Aorta (tissue), 5 donors: ENCODE measurements at regions not wholly inside any gene's neighbourhood (a gene's known extent, or its start where the extent isn't known, plus 50 kb on each side); places are given as distances from the start of the nearest gene placed in this dataset.

Experiments
- ATAC-seq: fragments of 200-7000 bp; cut with Tn5 transposase; one replicate; pipeline ENCODE4 v1.9.1; 2022; ENCODE audit warnings: moderate library complexity; ENCODE audit not compliant: low FRiP score
- DNase-seq, 2 donors: peaks; one replicate each; pipeline ENCODE4 v3.0.0-alpha.2; 2020
- H3K27ac ChIP-seq, 2 donors: one replicate each; pipeline ENCODE4 v1.5.1; 2013; ENCODE audit warnings: low read length in 2 of 2, mild to moderate bottlenecking in 2 of 2, moderate library complexity in 2 of 2, control low read depth in 1 of 2, inconsistent platforms in 1 of 2, low read depth in 1 of 2
- H3K27me3 ChIP-seq, 2 donors: one replicate each; pipeline ENCODE4 v1.6.1; 2013; ENCODE audit warnings: control low read depth in 1 of 2, low read length in 1 of 2, mild to moderate bottlenecking in 1 of 2, moderate library complexity in 1 of 2; ENCODE audit not compliant: insufficient read depth in 2 of 2, control insufficient read depth in 1 of 2
- H3K36me3 ChIP-seq, 2 donors: one replicate each; pipeline ENCODE4 v1.6.1; 2013; ENCODE audit warnings: control low read depth in 1 of 2, low read length in 1 of 2, mild to moderate bottlenecking in 1 of 2; ENCODE audit not compliant: insufficient read depth in 2 of 2, control insufficient read depth in 1 of 2
- H3K4me1 ChIP-seq, 2 donors: one replicate each; pipeline ENCODE4 v1.6.1; 2013; ENCODE audit warnings: low read length in 2 of 2, control low read depth in 1 of 2, mild to moderate bottlenecking in 1 of 2, moderate library complexity in 1 of 2; ENCODE audit not compliant: insufficient read depth in 2 of 2, control insufficient read depth in 1 of 2
- H3K4me3 ChIP-seq, 2 donors: one replicate each; pipeline ENCODE4 v1.5.1; 2013; ENCODE audit warnings: low read length in 2 of 2, control low read depth in 1 of 2, mild to moderate bottlenecking in 1 of 2
- H3K9me3 ChIP-seq: one replicate; pipeline ENCODE4 v1.6.1; 2013; ENCODE audit warnings: mild to moderate bottlenecking, low read length; ENCODE audit not compliant: control insufficient read depth
- WGBS, 2 donors: extraction: QIAGEN DNeasy Blood & Tissue Kit; methylation state at CpG; one replicate each; pipeline ENCODE4 v1.1.7; 2013; 5-methylcytosine and 5-hydroxymethylcytosine counted together
- intact Hi-C, 2 donors: fragments of 100-400 bp; cut with DNase I; formaldehyde crosslinking; loops; one replicate each; pipeline versions ENCODE4 v1.14.2 to v1.15.0; 2022
- donor health status: healthy with polysubstance abuse.
- donor health status: Bipolar disorder and iron deficiency.
- donor health status: DM: no; HTN: no; CAD: no.
- donor health status: DM: no; HTN: no; CAD: no.
- donor health status: DM: yes; HTN: yes; CAD: no.

GRCh38 chr2:176514276-176514675, 245.0 kb downstream of the MTX2 start:
- intact Hi-C loops = no loop called here
- no peak overlapping the region for H3K27ac ChIP-seq
- 77 to 97% methylated on average over 5 of the region's 5 CpGs for WGBS, 2 donors

GRCh38 chr2:176514805-176515500, 245.7 kb downstream of the MTX2 start:
- intact Hi-C loops = no loop called here
- ATAC-seq = no peak

More at GRCh38 chr2:176514276-176514675, 245.0 kb downstream of the MTX2 start:
- no peaks in the 10 kb centered on the region for H3K36me3 ChIP-seq
- H3K9me3 ChIP-seq = no peaks in the 10 kb centered on the region
- no peak for ATAC-seq
- no peak for DNase-seq
- no peaks in the 10 kb centered on the region for H3K27me3 ChIP-seq
- H3K4me3 ChIP-seq = no peak overlapping the region
- no peaks in the 10 kb centered on the region for H3K4me1 ChIP-seq

GRCh38 chr2:176516051-176516602, 246.9 kb downstream of the MTX2 start:
- no peaks in the 10 kb centered on the region for H3K4me1 ChIP-seq
- 30 to 46% methylated on average over 1 of the region's 1 CpG for WGBS, 2 donors
- no peak overlapping the region for H3K27ac ChIP-seq
- H3K4me3 ChIP-seq = no peak overlapping the region
- no peak for ATAC-seq
- intact Hi-C loops = no loop called here
- DNase-seq = no peak
- H3K36me3 ChIP-seq = no peaks in the 10 kb centered on the region
- H3K27me3 ChIP-seq = no peaks in the 10 kb centered on the region
- no peaks in the 10 kb centered on the region for H3K9me3 ChIP-seq

More at GRCh38 chr2:176514805-176515500, 245.7 kb downstream of the MTX2 start:
- no peak for DNase-seq
- Histone ChIP-seq H3K36me3 (no peaks in the 10 kb centered on the region), H3K4me1 (no peaks in the 10 kb centered on the region), H3K27me3 (no peaks in the 10 kb centered on the region), H3K27ac (no peak overlapping the region), H3K9me3 (no peaks in the 10 kb centered on the region), H3K4me3 (no peak overlapping the region)
- 91 to 92% methylated on average over 6 of the region's 6 CpGs for WGBS, 2 donors

GRCh38 chr2:176518823-176519222, 249.6 kb downstream of the MTX2 start:
- H3K36me3 ChIP-seq = no peaks in the 10 kb centered on the region
- intact Hi-C loops = no loop called here
- H3K4me1 ChIP-seq = no peaks in the 10 kb centered on the region
- DNase-seq = no peak
- peaks cover 1% of the 10 kb centered on the region for H3K9me3 ChIP-seq
- no peak overlapping the region for H3K4me3 ChIP-seq
- no peak overlapping the region for H3K27ac ChIP-seq
- 34 to 36% methylated on average over 4 of the region's 4 CpGs for WGBS, 2 donors
- ATAC-seq = peak; percentile 46
- no peaks in the 10 kb centered on the region for H3K27me3 ChIP-seq

GRCh38 chr2:176521878-176522670, 252.8 kb downstream of the MTX2 start:
- H3K36me3 ChIP-seq = no peaks in the 10 kb centered on the region
- H3K27ac ChIP-seq = no peak overlapping the region
- ATAC-seq (no peak), DNase-seq (no peak)
- WGBS, 2 donors = 65 to 80% methylated on average over 3 of the region's 3 CpGs
- H3K27me3 ChIP-seq = no peaks in the 10 kb centered on the region
- H3K4me1 ChIP-seq = no peaks in the 10 kb centered on the region
- intact Hi-C loops = no loop called here
- peaks cover 1% of the 10 kb centered on the region for H3K9me3 ChIP-seq
- H3K4me3 ChIP-seq = no peak overlapping the region

- no peak for DNase-seq
- Histone ChIP-seq H3K4me3 (no peak overlapping the region), H3K9me3 (peaks cover 3% of the 10 kb centered on the region), H3K27me3 (no peaks in the 10 kb centered on the region), H3K36me3 (no peaks in the 10 kb centered on the region), H3K27ac (no peak overlapping the region), H3K4me1 (no peaks in the 10 kb centered on the region)
- intact Hi-C loops = no loop called here
- no peak for ATAC-seq
- WGBS, 2 donors = 29 to 54% methylated on average over 2 of the region's 2 CpGs
Observed at GRCh38 chr2:176525086-176525485, 255.8 kb downstream of the MTX2 start.

GRCh38 chr2:176526995-176527901, 258.0 kb downstream of the MTX2 start:
- no peaks in the 10 kb centered on the region for H3K4me1 ChIP-seq
- no peak for ATAC-seq
- no peaks in the 10 kb centered on the region for H3K36me3 ChIP-seq
- H3K27ac ChIP-seq = no peak overlapping the region
- intact Hi-C loops = no loop called here
- 41 to 45% methylated on average over 6 of the region's 6 CpGs for WGBS, 2 donors
- H3K9me3 ChIP-seq = peaks cover 3% of the 10 kb centered on the region
- no peaks in the 10 kb centered on the region for H3K27me3 ChIP-seq
- no peak for DNase-seq
- no peak overlapping the region for H3K4me3 ChIP-seq

- 92 to 95% methylated on average over 4 of the region's 4 CpGs for WGBS, 2 donors
- H3K9me3 ChIP-seq = peaks cover 1% of the 10 kb centered on the region
- DNase-seq = no peak
- H3K4me1 ChIP-seq = no peaks in the 10 kb centered on the region
- no peak overlapping the region for H3K4me3 ChIP-seq
- intact Hi-C loops = no loop called here
- H3K27ac ChIP-seq = no peak overlapping the region
- ATAC-seq = no peak
- H3K36me3 ChIP-seq = no peaks in the 10 kb centered on the region
- no peaks in the 10 kb centered on the region for H3K27me3 ChIP-seq
Observed at GRCh38 chr2:176531608-176532007, 262.4 kb downstream of the MTX2 start.
